HepG2 (cell line): ENCODE measurements at regions not wholly inside any gene's neighbourhood (a gene's known extent, or its start where the extent isn't known, plus 50 kb on each side); places are given as distances from the start of the nearest gene placed in this dataset.

ENCODE experiments used
- ATAC-seq: fragments of 200-7000 bp; cut with Tn5 transposase; 3 replicates; pipeline ENCODE4 v1.9.1; 2020; ENCODE audit warnings: mild to moderate bottlenecking, moderate library complexity
- BruUV-seq: library from RNA; stranded (reverse); fragments of 400-500 nt; replicated peaks from 2 replicates; lab custom pipeline; 2021; lab: Mats Ljungman, UMichigan
- CTCF ChIA-PET: fragments of 300-600 bp; formaldehyde crosslinking; extraction: SDS; loops from one replicate; lab custom pipeline; 2021; ENCODE audit warnings: low total read pairs, inconsistent platforms, low intra/inter-chr PET ratio; lab: Yijun Ruan, JAX
- POLR2A ChIA-PET: fragments of 350-600 bp; sonication (Branson Sonifier 250); formaldehyde crosslinking; loops from one replicate; lab custom pipeline; 2020; ENCODE audit warnings: antibody characterized with exemption, inconsistent platforms; lab: Yijun Ruan, JAX
- DNase-seq: peaks from one replicate; pipeline ENCODE4 v3.0.0-alpha.2; 2015; ENCODE audit warnings: low spot score
- FAIRE-seq: peaks from 3 replicates; lab custom pipeline; 2011; peaks lifted over from hg19 to GRCh38; lab: Jason Lieb, UNC
- H2AFZ ChIP-seq: one replicate; pipeline ENCODE4 v1.6.1; 2011; ENCODE audit warnings: low read length, inconsistent platforms
- H3K27ac ChIP-seq: fragments of 300-600 bp; 3 replicates; pipeline ENCODE4 v1.8.0; 2011; ENCODE audit warnings: mixed run types, mild to moderate bottlenecking, mixed read lengths, low read length, inconsistent platforms; ENCODE audit not compliant: insufficient read depth; ENCODE audit errors: extremely low read length
- H3K27me3 ChIP-seq, 2 experiments: fragments of 200-600 bp in 1 of 2; 2 replicates in 1 of 2; 3 replicates in 1 of 2; pipeline versions ENCODE4 v1.6.0 to v1.8.0; 2011; ENCODE audit warnings: low read length in 2 of 2, mild to moderate bottlenecking in 2 of 2, moderate library complexity in 2 of 2, inconsistent platforms in 1 of 2; ENCODE audit not compliant: insufficient read depth in 2 of 2, control insufficient read depth in 1 of 2
- H3K36me3 ChIP-seq, 2 experiments: fragments of 200-600 bp in 1 of 2; replicated peaks in 1 of 2; 2 replicates in 1 of 2; 3 replicates in 1 of 2; pipeline versions ENCODE4 v1.5.1 to v1.8.0; 2011; ENCODE audit warnings: low read length in 2 of 2, inconsistent platforms in 1 of 2; ENCODE audit not compliant: insufficient read depth in 2 of 2, control insufficient read depth in 1 of 2
- H3K4me1 ChIP-seq: 2 replicates; pipeline ENCODE4 v1.5.1; 2012; ENCODE audit warnings: low read length, inconsistent platforms; ENCODE audit not compliant: insufficient read depth
- H3K4me2 ChIP-seq: 2 replicates; pipeline ENCODE4 v1.6.0; 2011; ENCODE audit warnings: low read depth, low read length, inconsistent platforms
- H3K4me3 ChIP-seq, 3 experiments: fragments of 200-600 bp in 1 of 3; sonication (generic), shearing (Covaris generic) in 1 of 3; replicated peaks in 1 of 3; 2 replicates each; pipeline ENCODE4 v1.5.1; 2011 to 2016; ENCODE audit warnings: low read length in 3 of 3, inconsistent platforms in 2 of 3, low read depth in 2 of 3, mild to moderate bottlenecking in 2 of 3, control low read depth in 1 of 3, mixed read lengths in 1 of 3; ENCODE audit not compliant: insufficient read depth in 1 of 3
- H3K79me2 ChIP-seq: one replicate; pipeline ENCODE4 v1.6.1; 2011; ENCODE audit warnings: low read length, inconsistent platforms; ENCODE audit not compliant: insufficient read depth
- H3K9ac ChIP-seq: 2 replicates; pipeline ENCODE4 v1.6.0; 2011; ENCODE audit warnings: mild to moderate bottlenecking, low read depth, low read length, inconsistent platforms; ENCODE audit not compliant: insufficient read depth
- H3K9me3 ChIP-seq: 2 replicates; pipeline ENCODE4 v1.5.1; 2012; ENCODE audit warnings: mild to moderate bottlenecking, low read length
- H4K20me1 ChIP-seq: 2 replicates; pipeline ENCODE4 v1.6.0; 2011; ENCODE audit warnings: inconsistent platforms, mild to moderate bottlenecking, low read length, moderate library complexity; ENCODE audit not compliant: insufficient read depth
- ATF2 ChIP-seq: sonication (generic); formaldehyde crosslinking; IDR thresholded peaks from 2 replicates; pipeline ENCODE4 v1.4.0; 2020; ENCODE audit warnings: missing genetic modification reagents
- BCL6 ChIP-seq: IDR thresholded peaks from 2 replicates; pipeline ENCODE4 v1.6.1; 2016; ENCODE audit warnings: missing genetic modification reagents, missing compliant biosample characterization
- MIXL1 ChIP-seq: IDR thresholded peaks from 2 replicates; pipeline ENCODE4 v1.6.1; 2016
- NFKB2 ChIP-seq: sonication (generic); formaldehyde crosslinking; IDR thresholded peaks from 2 replicates; pipeline ENCODE4 v1.4.0; 2020; ENCODE audit warnings: missing genetic modification reagents, borderline replicate concordance
- ZBTB37 ChIP-seq: sonication (generic); formaldehyde crosslinking; IDR thresholded peaks from 2 replicates; pipeline ENCODE4 v1.4.0; 2020; ENCODE audit warnings: mild to moderate bottlenecking, missing genetic modification reagents
- ZFY ChIP-seq: sonication (generic); formaldehyde crosslinking; IDR thresholded peaks from 2 replicates; pipeline ENCODE4 v1.4.0; 2020; ENCODE audit warnings: missing genetic modification reagents
- ZNF598 ChIP-seq: sonication (generic); formaldehyde crosslinking; IDR thresholded peaks from 2 replicates; pipeline ENCODE4 v1.5.1; 2020; ENCODE audit warnings: mild to moderate bottlenecking, missing genetic modification reagents, borderline replicate concordance
- ZNF629 ChIP-seq: sonication (generic); formaldehyde crosslinking; conservative IDR thresholded peaks from 2 replicates; pipeline ENCODE4 v1.5.0; 2020; ENCODE audit warnings: missing genetic modification reagents
- ZNF703 ChIP-seq: sonication (generic); formaldehyde crosslinking; IDR thresholded peaks from 2 replicates; pipeline ENCODE4 v1.5.1; 2020; ENCODE audit warnings: missing genetic modification reagents, mild to moderate bottlenecking, moderate library complexity, borderline replicate concordance
- ZNF841 ChIP-seq: sonication (generic); formaldehyde crosslinking; IDR thresholded peaks from 2 replicates; pipeline ENCODE4 v1.8.1; 2023; ENCODE audit warnings: missing genetic modification reagents, borderline replicate concordance
- WGBS: methylation state at CpG from one replicate; pipeline ENCODE4 v1.1.6; 2017; ENCODE audit warnings: low lambda C conversion rate; 5-methylcytosine and 5-hydroxymethylcytosine counted together
- in situ Hi-C: cut with HindIII; loops from 2 replicates; pipeline ENCODE4 v1.10.0; 2017; ENCODE audit warnings: low pct_unique_long_range_greater_than_20kb; ENCODE audit not compliant: extremely low pct_ligation_motif_present
- intact Hi-C: fragments of 100-400 bp; cut with micrococcal nuclease; formaldehyde crosslinking; loops from one replicate; pipeline ENCODE4 v1.10.0; 2022; ENCODE audit not compliant: unreplicated experiment
- TF ChIP-seq, protein P1 (sequence below): sonication (generic); formaldehyde crosslinking; IDR thresholded peaks from 2 replicates; pipeline ENCODE4 v1.5.0; 2020; ENCODE audit warnings: missing genetic modification reagents
- TF ChIP-seq, protein P2 (sequence below): sonication (generic); formaldehyde crosslinking; IDR thresholded peaks from 2 replicates; pipeline ENCODE4 v1.5.1; 2020; ENCODE audit warnings: mild to moderate bottlenecking, missing genetic modification reagents, borderline replicate concordance
- TF ChIP-seq, protein P3 (sequence below): sonication (generic); formaldehyde crosslinking; IDR thresholded peaks from 2 replicates; pipeline ENCODE4 v1.4.0; 2020; ENCODE audit warnings: missing genetic modification reagents, borderline replicate concordance
- TF ChIP-seq, protein P4 (sequence below): sonication (generic); formaldehyde crosslinking; IDR thresholded peaks from 2 replicates; pipeline ENCODE4 v1.4.0; 2020; ENCODE audit warnings: missing genetic modification reagents, borderline replicate concordance
- TF ChIP-seq, protein P5 (sequence below): sonication (generic); formaldehyde crosslinking; IDR thresholded peaks from 2 replicates; pipeline ENCODE4 v1.5.0; 2020; ENCODE audit warnings: missing genetic modification reagents

DNA sequence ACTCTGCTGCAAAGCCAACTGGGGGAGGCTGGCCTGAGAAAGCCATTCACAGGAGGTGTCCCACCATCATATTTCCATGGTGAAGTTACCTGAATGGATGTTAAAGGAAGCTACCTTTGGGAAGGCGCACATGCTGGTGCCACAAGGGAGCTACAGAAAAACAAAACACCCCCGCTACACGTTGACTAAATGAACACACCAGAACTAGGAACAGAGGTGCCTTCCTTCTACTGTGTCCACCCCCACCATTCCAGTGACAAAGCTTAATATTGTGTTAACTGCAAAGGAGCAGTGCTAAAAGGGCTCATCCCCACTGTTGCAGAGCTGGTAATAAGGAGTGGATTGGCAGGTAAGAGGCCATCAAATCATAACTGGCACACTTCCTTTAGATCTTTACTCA, 420.0 kb upstream of the PODXL start:
- Histone ChIP-seq H3K27ac (no peak overlapping the region), H3K9me3 (no peaks in the 10 kb centered on the region), H4K20me1 (no peaks in the 10 kb centered on the region), H3K4me2 (no peak overlapping the region), H3K27me3 (no peaks in the 10 kb centered on the region), H3K4me3 (no peak overlapping the region), H3K9ac (no peak overlapping the region), H3K36me3 (no peaks in the 10 kb centered on the region), H3K79me2 (no peaks in the 10 kb centered on the region), H2AFZ (no peak overlapping the region), H3K4me1 (no peaks in the 10 kb centered on the region)
- ATAC-seq (no peak), DNase-seq (no peak), FAIRE-seq (no peak)
- WGBS, result 10% methylated on average over 3 of the region's 3 CpGs
- CTCF ChIA-PET, result no interaction called here
- no TSS peak for BruUV-seq
- TF ChIP-seq, protein P1, sequence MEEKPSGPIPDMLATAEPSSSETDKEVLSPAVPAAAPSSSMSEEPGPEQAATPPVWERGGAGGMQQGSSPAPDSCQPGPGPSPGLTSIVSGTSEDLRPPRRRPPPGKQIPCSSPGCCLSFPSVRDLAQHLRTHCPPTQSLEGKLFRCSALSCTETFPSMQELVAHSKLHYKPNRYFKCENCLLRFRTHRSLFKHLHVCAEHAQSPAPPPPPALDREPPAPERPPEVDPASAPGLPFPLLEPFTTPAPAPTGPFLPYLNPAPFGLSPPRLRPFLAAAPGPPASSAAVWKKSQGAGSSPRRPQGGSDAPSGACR (CRISPR knock-in tag), result no peak
- TF ChIP-seq ZFY (CRISPR knock-in tag) (no peak), MIXL1 (CRISPR knock-in tag) (no peak), ATF2 (no peak), ZNF629 (CRISPR knock-in tag) (no peak), ZBTB37 (CRISPR knock-in tag) (no peak), ZNF703 (CRISPR knock-in tag) (no peak), ZNF841 (CRISPR knock-in tag) (no peak), ZNF598 (CRISPR knock-in tag) (no peak), NFKB2 (CRISPR knock-in tag) (no peak), BCL6 (CRISPR knock-in tag) (no peak)
- TF ChIP-seq, protein P2, sequence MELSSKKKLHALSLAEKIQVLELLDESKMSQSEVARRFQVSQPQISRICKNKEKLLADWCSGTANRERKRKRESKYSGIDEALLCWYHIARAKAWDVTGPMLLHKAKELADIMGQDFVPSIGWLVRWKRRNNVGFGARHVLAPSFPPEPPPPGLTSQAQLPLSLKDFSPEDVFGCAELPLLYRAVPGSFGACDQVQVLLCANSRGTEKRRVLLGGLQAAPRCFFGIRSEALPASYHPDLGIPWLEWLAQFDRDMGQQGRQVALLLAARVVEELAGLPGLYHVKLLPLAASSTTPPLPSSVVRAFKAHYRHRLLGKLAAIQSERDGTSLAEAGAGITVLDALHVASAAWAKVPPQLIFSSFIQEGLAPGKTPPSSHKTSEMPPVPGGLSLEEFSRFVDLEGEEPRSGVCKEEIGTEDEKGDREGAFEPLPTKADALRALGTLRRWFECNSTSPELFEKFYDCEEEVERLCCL (CRISPR knock-in tag), result no peak
- TF ChIP-seq, protein P3, sequence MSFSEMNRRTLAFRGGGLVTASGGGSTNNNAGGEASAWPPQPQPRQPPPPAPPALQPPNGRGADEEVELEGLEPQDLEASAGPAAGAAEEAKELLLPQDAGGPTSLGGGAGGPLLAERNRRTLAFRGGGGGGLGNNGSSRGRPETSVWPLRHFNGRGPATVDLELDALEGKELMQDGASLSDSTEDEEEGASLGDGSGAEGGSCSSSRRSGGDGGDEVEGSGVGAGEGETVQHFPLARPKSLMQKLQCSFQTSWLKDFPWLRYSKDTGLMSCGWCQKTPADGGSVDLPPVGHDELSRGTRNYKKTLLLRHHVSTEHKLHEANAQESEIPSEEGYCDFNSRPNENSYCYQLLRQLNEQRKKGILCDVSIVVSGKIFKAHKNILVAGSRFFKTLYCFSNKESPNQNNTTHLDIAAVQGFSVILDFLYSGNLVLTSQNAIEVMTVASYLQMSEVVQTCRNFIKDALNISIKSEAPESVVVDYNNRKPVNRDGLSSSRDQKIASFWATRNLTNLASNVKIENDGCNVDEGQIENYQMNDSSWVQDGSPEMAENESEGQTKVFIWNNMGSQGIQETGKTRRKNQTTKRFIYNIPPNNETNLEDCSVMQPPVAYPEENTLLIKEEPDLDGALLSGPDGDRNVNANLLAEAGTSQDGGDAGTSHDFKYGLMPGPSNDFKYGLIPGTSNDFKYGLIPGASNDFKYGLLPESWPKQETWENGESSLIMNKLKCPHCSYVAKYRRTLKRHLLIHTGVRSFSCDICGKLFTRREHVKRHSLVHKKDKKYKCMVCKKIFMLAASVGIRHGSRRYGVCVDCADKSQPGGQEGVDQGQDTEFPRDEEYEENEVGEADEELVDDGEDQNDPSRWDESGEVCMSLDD (CRISPR knock-in tag), result no peak
- TF ChIP-seq, protein P4, sequence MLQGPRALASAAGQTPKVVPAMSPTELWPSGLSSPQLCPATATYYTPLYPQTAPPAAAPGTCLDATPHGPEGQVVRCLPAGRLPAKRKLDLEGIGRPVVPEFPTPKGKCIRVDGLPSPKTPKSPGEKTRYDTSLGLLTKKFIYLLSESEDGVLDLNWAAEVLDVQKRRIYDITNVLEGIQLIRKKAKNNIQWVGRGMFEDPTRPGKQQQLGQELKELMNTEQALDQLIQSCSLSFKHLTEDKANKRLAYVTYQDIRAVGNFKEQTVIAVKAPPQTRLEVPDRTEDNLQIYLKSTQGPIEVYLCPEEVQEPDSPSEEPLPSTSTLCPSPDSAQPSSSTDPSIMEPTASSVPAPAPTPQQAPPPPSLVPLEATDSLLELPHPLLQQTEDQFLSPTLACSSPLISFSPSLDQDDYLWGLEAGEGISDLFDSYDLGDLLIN (CRISPR knock-in tag), result no peak
- TF ChIP-seq, protein P5, sequence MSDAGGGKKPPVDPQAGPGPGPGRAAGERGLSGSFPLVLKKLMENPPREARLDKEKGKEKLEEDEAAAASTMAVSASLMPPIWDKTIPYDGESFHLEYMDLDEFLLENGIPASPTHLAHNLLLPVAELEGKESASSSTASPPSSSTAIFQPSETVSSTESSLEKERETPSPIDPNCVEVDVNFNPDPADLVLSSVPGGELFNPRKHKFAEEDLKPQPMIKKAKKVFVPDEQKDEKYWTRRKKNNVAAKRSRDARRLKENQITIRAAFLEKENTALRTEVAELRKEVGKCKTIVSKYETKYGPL (CRISPR knock-in tag), result no peak
- in situ Hi-C loops, result no loop called here
- POLR2A ChIA-PET, result no interaction called here
- intact Hi-C loops, result no loop called here
